ENCODE measurements at regions not wholly inside any gene's neighbourhood (a gene's known extent, or its start where the extent isn't known, plus 50 kb on each side); places are given as distances from the start of the nearest gene placed in this dataset.

DNA sequence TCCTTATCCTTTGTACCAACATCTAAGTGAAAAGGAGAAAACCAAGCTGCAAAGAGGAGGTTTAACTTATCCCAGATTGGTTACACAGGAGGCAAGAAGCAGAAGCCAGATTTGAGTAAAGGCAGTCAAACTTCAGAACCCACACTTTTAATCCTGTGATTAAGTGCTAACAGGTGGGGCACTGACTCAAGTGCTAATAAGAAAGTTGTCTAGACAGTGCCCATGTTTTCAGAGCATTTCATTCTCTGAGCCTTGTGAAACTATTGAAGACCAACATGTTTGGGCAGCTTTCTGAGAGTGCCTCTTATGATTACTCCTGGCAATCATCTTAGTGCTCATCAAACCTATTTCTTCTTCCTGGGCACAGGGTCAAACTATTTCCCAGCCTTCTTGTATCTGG lies 380.8 kb downstream of the KCNRG start:
- TF ChIP-seq EZH2 (IDR thresholded peaks at IDR 0.05; ENCODE audit: insufficient read depth, poor library complexity, severe bottlenecking) (no peak), EZH2phosphoT487 (IDR thresholded peaks at IDR 0.05; ENCODE audit: insufficient read depth, low read depth) (no peak)

All from GM23248 (cell line).